AG20443 (cell line): ENCODE measurements at regions not wholly inside any gene's neighbourhood (a gene's known extent, or its start where the extent isn't known, plus 50 kb on each side); places are given as distances from the start of the nearest gene placed in this dataset.

ENCODE experiments used
- DNase-seq: peaks from one replicate; pipeline ENCODE4 v3.0.0; 2012; ENCODE audit warnings: low spot score, mixed read lengths

- DNase-seq: no peak
Observed at GRCh38 chr6:92945799-92946198, 473.6 kb downstream of the EPHA7 start.

GRCh38 chr6:92944132-92944531 lies 475.2 kb downstream of the EPHA7 start:
- no peak for DNase-seq

GRCh38 chr6:92942549-92942948 lies 476.8 kb downstream of the EPHA7 start:
- no peak for DNase-seq

GRCh38 chr6:92934625-92935024 lies 484.7 kb downstream of the EPHA7 start:
- no peak for DNase-seq

- DNase-seq: no peak
Observed at GRCh38 chr6:92930171-92930570, 489.2 kb downstream of the EPHA7 start.

- no peak for DNase-seq
Observed at GRCh38 chr6:92922216-92922806, 497.0 kb downstream of the EPHA7 start.

- DNase-seq: no peak
Observed at GRCh38 chr6:92915466-92915865, 503.9 kb downstream of the EPHA7 start.

GRCh38 chr6:92911301-92911700 lies 508.1 kb downstream of the EPHA7 start:
- no peak for DNase-seq

- DNase-seq: no peak
Observed at GRCh38 chr6:92910646-92911045, 508.7 kb downstream of the EPHA7 start.

- DNase-seq: no peak
Observed at GRCh38 chr6:92906385-92906784, 513.0 kb downstream of the EPHA7 start.

- DNase-seq: no peak
Observed at GRCh38 chr6:92893741-92894140, 525.6 kb downstream of the EPHA7 start.

- no peak for DNase-seq
Observed at GRCh38 chr6:92892626-92893170, 526.7 kb downstream of the EPHA7 start.

- no peak for DNase-seq
Observed at GRCh38 chr6:92888316-92888715, 531.0 kb downstream of the EPHA7 start.

- DNase-seq: no peak
Observed at GRCh38 chr6:92887871-92888270, 531.5 kb downstream of the EPHA7 start.

GRCh38 chr6:92879526-92879925 lies 539.8 kb downstream of the EPHA7 start:
- DNase-seq: no peak

GRCh38 chr6:92864966-92865555 lies 554.3 kb downstream of the EPHA7 start:
- no peak for DNase-seq

GRCh38 chr6:92849636-92850035 lies 569.7 kb downstream of the EPHA7 start:
- DNase-seq: no peak

- DNase-seq: no peak
Observed at GRCh38 chr6:92848901-92849300, 570.5 kb downstream of the EPHA7 start.

- no peak for DNase-seq
Observed at GRCh38 chr6:92848459-92848858, 570.9 kb downstream of the EPHA7 start.

- DNase-seq: no peak
Observed at GRCh38 chr6:92847988-92848387, 571.4 kb downstream of the EPHA7 start.

GRCh38 chr6:92840246-92840930 lies 579.0 kb downstream of the EPHA7 start:
- no peak for DNase-seq

- DNase-seq: no peak
Observed at GRCh38 chr6:92828788-92829187, 590.6 kb downstream of the EPHA7 start.

- no peak for DNase-seq
Observed at GRCh38 chr6:92827104-92827503, 592.3 kb downstream of the EPHA7 start.
